HUES64 (cell line): ENCODE measurements at regions not wholly inside any gene's neighbourhood (a gene's known extent, or its start where the extent isn't known, plus 50 kb on each side); places are given as distances from the start of the nearest gene placed in this dataset.

Source experiments
- H3K27ac ChIP-seq: 2 replicates; pipeline ENCODE4 v1.7.0; 2013; ENCODE audit warnings: low read depth, low read length, inconsistent platforms
- H3K27me3 ChIP-seq: 2 replicates; pipeline ENCODE4 v1.6.1; 2013; ENCODE audit warnings: mild to moderate bottlenecking, low read length; ENCODE audit not compliant: insufficient read depth
- H3K36me3 ChIP-seq: 2 replicates; pipeline ENCODE4 v1.6.1; 2013; ENCODE audit warnings: mild to moderate bottlenecking, low read length; ENCODE audit not compliant: insufficient read depth
- H3K4me1 ChIP-seq: 2 replicates; pipeline ENCODE4 v1.6.1; 2013; ENCODE audit warnings: mild to moderate bottlenecking, low read length, moderate library complexity; ENCODE audit not compliant: insufficient read depth
- H3K4me3 ChIP-seq: 2 replicates; pipeline ENCODE4 v1.5.1; 2013; ENCODE audit warnings: mild to moderate bottlenecking, low read length, moderate library complexity
- H3K9ac ChIP-seq: 2 replicates; pipeline ENCODE4 v1.6.1; 2013; ENCODE audit warnings: mild to moderate bottlenecking, low read depth, low read length
- H3K9me3 ChIP-seq: 2 replicates; pipeline ENCODE4 v1.6.1; 2013; ENCODE audit warnings: low read depth, low read length; ENCODE audit not compliant: insufficient read depth
- WGBS: fragments of 150-250, 120-280 bp; methylation state at CpG from one replicate; pipeline ENCODE4 v1.1.7; 2013; ENCODE audit warnings: missing lambda C conversion rate; 5-methylcytosine and 5-hydroxymethylcytosine counted together

DNA sequence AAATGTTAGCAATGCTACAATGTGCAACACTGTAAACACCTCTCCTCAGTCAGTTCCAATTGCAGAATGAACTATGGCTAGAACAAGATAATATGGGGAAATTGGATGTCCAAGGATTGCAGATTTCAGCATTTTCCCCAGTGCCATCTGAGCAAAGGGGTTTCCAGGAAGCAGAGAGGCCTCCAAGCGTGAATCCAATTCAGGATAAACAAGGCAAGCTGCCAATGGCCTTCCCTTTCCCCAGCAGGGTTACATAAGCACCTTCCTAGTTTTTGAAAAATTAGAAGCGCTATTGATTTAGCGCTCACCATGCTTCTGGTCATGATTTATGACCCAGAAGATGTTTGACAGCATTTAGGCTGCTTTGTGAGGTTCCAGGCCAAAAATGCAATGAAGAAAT is 223.0 kb upstream of the GATB start:
- H3K27ac ChIP-seq: no peak overlapping the region
- no peaks in the 10 kb centered on the region for H3K9me3 ChIP-seq
- H3K9ac ChIP-seq: no peak overlapping the region
- 90% methylated on average over 3 of the region's 3 CpGs for WGBS
- H3K4me3 ChIP-seq: no peak overlapping the region
- no peaks in the 10 kb centered on the region for H3K4me1 ChIP-seq
- no peaks in the 10 kb centered on the region for H3K36me3 ChIP-seq
- H3K27me3 ChIP-seq: no peaks in the 10 kb centered on the region

DNA sequence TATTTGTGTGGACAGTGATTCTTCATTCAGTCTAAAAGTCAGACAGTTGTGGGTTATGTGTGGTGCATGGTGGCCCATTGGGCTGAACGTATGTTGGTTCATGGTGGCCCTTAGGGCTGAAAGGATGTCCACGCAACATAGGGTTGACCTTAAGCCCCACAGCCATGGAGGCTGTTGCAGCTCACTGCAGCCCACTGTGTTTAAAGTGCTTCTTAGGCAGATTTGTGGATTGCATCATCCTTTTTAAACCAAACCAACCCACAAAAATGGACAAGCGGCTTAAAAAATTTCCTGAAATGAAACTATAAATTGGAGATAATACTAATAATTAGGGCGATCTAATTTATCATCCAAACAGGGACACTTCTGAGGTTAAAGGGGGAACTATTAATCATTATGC is 219.0 kb upstream of the GATB start:
- Histone ChIP-seq H3K4me3 (no peak overlapping the region), H3K27ac (no peak overlapping the region), H3K9ac (no peak overlapping the region), H3K4me1 (no peaks in the 10 kb centered on the region), H3K36me3 (no peaks in the 10 kb centered on the region), H3K27me3 (no peaks in the 10 kb centered on the region), H3K9me3 (peaks cover 21% of the 10 kb centered on the region)
- 98% methylated on average over 2 of the region's 4 CpGs for WGBS

DNA sequence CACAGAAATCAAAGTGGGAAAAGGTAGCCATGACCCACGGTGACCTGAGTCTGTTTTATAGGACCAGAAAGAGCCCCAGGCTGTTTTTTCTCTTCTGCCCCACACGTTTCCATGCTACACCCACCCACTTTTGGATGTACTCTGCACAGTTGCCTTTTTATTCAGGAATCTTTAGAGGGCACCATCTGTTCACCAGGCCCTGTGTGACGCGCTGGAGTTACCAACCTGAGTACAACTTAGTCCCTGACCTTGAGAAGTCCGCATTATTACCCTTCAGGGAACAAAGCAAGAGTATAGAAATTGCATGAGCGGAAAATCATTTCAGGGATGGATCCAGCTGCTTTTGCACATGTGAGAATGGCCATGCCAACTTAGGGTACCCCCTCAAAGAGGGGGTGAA is 207.8 kb upstream of the GATB start:
- Histone ChIP-seq H3K4me1 (no peaks in the 10 kb centered on the region), H3K36me3 (no peaks in the 10 kb centered on the region)
- 91% methylated on average over 6 of the region's 6 CpGs for WGBS

DNA sequence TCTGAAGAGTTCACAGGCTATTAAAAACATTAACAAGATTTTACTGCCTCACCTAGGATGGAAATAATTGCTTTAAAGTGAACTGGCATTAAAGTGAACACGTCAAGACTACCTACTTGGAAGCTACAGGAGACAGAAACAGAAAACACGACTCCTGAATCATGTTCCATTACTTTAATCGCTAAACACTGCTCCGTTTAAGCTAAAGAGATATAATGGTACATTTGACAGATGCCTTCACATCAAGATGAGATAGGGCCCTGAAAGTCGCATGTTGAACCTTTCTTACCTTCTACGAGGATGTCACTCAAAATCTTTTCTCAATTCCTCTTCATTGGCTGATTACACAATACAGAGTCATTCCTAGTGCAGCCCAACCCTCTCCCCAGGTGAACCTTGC is 206.3 kb upstream of the GATB start:
- Histone ChIP-seq H3K4me1 (no peaks in the 10 kb centered on the region), H3K9ac (no peak overlapping the region), H3K4me3 (no peak overlapping the region), H3K36me3 (no peaks in the 10 kb centered on the region), H3K9me3 (no peaks in the 10 kb centered on the region), H3K27ac (no peak overlapping the region), H3K27me3 (no peaks in the 10 kb centered on the region)
- 94% methylated on average over 6 of the region's 6 CpGs for WGBS

More for the DNA sequence above, 207.8 kb upstream of the GATB start:
- H3K9ac ChIP-seq: no peak overlapping the region
- no peak overlapping the region for H3K4me3 ChIP-seq
- H3K27ac ChIP-seq: no peak overlapping the region
- no peaks in the 10 kb centered on the region for H3K9me3 ChIP-seq
- H3K27me3 ChIP-seq: no peaks in the 10 kb centered on the region

DNA sequence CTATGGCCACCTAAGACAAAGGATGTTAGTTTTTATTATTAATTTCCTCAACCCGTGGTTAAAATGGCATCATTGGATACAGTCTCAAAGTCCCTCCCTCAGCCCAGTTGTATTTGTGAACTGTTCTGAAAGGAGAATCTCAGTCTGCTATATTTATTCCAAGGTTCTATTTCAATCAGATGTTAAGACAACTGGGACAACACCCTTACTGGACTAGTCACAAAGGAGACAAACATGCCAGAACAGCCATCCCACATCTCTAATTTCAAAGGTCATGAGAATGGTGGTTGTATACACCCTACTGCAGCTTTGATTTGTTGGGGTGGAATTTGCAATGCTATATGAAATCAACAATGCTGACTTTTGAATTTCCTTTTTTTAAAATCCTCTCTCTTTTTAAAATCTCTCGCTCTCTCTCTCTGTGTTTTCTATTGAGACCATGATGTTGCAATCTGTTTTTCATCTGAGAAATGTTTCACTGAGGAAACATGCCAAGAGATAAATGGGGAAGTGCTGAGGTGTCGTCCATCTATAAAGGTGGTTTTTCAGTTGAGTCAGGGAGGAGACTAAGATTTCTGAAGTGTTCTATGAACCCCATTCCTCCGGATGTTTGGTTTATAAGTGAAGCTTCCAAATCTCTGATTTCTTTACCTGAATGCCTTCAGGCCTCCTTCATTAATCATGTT is 201.5 kb upstream of the GATB start:
- H3K9ac ChIP-seq: no peak overlapping the region
- WGBS: 94% methylated on average over 4 of the region's 4 CpGs

DNA sequence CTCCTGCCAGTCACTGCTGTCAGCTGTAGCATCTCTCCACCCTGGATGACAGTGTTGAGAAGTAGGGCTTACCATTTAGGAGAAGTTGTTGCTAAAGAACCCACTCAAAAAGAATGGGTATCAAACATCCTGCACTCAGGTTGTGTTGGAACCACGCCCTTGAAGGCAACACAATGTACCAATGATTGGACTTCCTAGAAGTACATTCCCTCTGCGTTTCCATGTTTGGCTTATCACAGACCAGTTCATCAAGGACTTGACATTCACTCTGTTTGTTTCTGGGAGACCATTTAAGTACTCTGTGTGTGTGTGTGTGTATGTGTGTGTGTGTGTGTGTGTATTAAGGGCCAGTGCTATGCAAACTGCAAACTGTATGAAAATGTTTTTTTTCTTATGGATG is 200.6 kb upstream of the GATB start:
- Histone ChIP-seq H3K36me3 (no peaks in the 10 kb centered on the region), H3K9me3 (no peaks in the 10 kb centered on the region), H3K9ac (no peak overlapping the region), H3K4me1 (peaks cover 13% of the 10 kb centered on the region), H3K27me3 (no peaks in the 10 kb centered on the region), H3K4me3 (no peak overlapping the region), H3K27ac (no peak overlapping the region)
- 92% methylated on average over 2 of the region's 2 CpGs for WGBS

More for the DNA sequence above, 201.5 kb upstream of the GATB start:
- H3K27me3 ChIP-seq: no peaks in the 10 kb centered on the region
- no peak overlapping the region for H3K4me3 ChIP-seq
- H3K9me3 ChIP-seq: no peaks in the 10 kb centered on the region
- peaks cover 4% of the 10 kb centered on the region; the same call in 1 of the 2 replicates for H3K4me1 ChIP-seq
- H3K36me3 ChIP-seq: no peaks in the 10 kb centered on the region
- H3K27ac ChIP-seq: no peak overlapping the region

DNA sequence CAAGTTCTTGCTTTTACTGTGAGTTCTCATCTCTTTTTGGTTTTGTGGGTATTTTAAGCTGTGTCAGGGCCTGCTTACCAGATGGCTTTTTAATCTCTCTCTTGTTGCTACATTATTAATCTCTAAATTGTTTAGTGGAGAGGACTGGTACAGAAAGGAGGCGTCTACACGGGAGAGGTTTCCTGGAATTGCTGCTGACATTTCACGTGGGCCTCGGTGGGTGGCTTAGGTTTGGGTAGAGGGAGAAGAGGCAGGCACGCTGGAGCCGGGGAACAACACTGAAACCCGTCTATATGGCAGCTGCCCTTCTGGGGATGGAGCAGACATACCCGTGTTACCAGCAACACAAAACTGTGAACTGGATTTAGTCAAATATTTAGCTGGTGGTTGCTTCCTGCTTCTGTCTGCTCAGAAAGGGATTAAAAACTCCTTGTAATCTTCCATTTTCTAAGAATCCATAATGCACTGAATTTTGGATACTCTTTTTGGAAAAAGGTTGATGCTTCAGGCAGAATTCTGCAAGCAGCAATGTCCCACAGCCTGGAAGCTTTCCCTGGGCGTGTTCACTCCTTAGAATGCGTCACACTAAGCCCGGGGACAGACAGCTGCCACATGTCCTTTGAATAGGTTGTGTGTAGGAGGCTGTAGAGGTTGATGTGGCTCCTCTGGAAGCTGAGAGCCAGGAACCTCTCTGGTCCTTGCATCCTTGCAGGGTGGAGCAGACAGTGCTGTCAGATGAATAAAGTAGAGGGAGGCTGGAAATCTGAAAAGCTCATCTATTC is 199.8 kb upstream of the GATB start:
- Histone ChIP-seq H3K9ac (no peak overlapping the region), H3K4me1 (peaks cover 15% of the 10 kb centered on the region), H3K27me3 (no peaks in the 10 kb centered on the region), H3K4me3 (no peak overlapping the region), H3K27ac (no peak overlapping the region), H3K36me3 (no peaks in the 10 kb centered on the region), H3K9me3 (no peaks in the 10 kb centered on the region)
- 90% methylated on average over 11 of the region's 11 CpGs for WGBS

DNA sequence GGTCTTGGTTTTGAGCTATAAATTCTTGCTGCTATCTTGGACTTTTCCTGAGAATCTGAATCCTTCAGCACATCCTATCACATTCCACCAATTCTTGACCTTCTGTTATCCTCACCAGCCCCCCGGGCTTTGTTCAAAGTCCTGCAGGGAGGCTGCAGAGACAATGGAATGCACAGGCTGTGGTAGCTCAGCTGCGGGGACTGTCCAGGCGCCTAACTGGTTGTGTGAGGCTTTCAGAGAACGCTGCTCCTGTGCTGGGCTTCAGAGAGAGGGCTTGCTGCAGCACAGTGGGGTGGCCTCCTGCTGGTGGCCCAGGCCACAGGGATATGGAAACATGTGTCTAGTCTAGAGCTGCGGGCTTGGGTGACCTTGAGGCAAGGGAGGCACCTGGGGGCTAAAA is 196.3 kb upstream of the GATB start:
- WGBS: 30% methylated on average over 5 of the region's 5 CpGs
- H3K27ac ChIP-seq: no peak overlapping the region

DNA sequence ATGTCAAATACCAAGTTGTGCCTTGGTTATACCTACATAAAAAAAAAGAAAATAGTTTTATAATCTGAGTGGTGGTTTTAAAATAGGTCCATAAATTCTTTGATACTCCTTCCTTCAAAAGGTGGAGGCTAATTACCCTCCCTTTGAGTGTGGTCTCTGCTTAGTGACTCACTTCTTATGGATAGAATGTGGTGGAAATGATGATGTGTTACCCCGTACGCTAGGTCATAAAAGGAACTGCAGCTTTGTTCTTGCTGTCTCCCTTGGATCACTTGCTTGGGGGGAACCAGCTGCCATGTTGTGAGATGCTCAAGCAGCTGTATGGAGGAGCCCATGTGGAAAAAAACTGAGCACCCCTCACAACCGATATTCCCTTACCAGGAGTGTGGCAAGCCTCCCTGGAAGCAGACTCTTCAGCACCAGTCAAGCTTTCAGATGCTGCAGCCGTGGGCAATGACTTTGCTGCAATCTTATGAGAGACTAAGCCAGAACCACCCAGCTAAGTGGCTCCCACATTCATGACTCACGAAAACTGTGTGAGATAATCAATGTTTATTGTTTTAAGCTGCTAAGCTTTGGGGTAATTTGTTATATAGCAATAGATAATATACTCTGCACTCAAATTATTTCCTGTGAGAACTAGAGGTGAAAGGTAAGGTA is 195.0 kb upstream of the GATB start:
- no peaks in the 10 kb centered on the region for H3K9me3 ChIP-seq
- peaks cover 15% of the 10 kb centered on the region for H3K4me1 ChIP-seq
- H3K27me3 ChIP-seq: no peaks in the 10 kb centered on the region
- H3K36me3 ChIP-seq: no peaks in the 10 kb centered on the region
- 95% methylated on average over 5 of the region's 5 CpGs for WGBS
- no peak overlapping the region for H3K4me3 ChIP-seq
- H3K27ac ChIP-seq: no peak overlapping the region
- no peak overlapping the region for H3K9ac ChIP-seq

More for the DNA sequence above, 196.3 kb upstream of the GATB start:
- Histone ChIP-seq H3K9me3 (no peaks in the 10 kb centered on the region), H3K4me3 (no peak overlapping the region), H3K9ac (no peak overlapping the region), H3K27me3 (no peaks in the 10 kb centered on the region), H3K36me3 (no peaks in the 10 kb centered on the region), H3K4me1 (peaks cover 15% of the 10 kb centered on the region)

DNA sequence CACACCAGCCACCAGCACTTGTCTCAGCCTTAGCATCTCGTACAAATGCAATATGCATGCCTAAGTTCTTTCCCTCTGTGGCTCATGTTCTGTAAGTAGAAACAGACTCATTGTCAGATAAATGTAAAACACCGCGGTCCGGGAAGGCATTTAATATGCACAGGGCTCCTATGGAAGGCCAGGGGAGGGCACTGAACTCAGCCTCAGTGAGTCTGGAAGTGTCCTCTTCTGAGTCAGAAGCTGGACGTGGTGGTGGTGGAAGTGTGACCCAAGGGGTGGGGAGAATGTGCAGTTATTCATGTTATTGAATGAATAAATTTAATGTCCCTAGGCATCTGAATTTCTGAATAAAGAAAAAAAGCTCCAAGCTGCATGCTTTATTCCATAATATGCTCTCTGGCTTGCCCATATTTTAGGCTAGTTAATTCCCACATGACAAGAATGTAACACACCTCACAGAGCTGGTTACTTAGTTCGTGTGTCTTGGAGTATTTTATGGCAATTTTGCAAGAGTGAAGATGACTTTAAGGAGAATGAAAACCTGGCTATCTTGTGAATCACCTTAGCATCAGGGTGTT is 193.1 kb upstream of the GATB start:
- Histone ChIP-seq H3K9ac (no peak overlapping the region), H3K4me3 (no peak overlapping the region), H3K4me1 (peaks cover 15% of the 10 kb centered on the region), H3K9me3 (0 out of 2 replicates have a peak, but pooled peaks cover 3% of the 10 kb centered on the region), H3K36me3 (no peaks in the 10 kb centered on the region), H3K27me3 (no peaks in the 10 kb centered on the region), H3K27ac (no peak overlapping the region)
- 87% methylated on average over 6 of the region's 6 CpGs for WGBS

DNA sequence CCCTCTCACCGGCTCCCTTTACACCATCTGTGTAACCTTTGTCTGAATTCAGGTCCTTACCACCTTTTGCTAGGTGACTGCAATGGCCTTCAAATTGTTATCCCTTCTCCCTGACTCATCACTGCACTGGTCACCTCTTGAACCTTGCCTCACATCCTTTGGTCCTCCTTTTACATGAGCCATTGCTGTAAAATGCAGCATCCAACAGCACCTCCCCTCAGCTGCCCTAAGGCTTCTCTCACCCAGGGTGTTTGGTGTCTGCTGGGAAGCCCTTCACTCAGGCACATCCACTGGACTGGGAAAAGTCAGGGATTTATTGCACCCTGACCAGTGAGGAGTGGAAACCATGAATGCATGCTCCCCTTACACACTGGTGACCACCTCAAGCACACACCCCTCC is 192.5 kb upstream of the GATB start:
- Histone ChIP-seq H3K4me3 (no peak overlapping the region), H3K36me3 (no peaks in the 10 kb centered on the region), H3K9ac (no peak overlapping the region), H3K27me3 (no peaks in the 10 kb centered on the region), H3K4me1 (peaks cover 15% of the 10 kb centered on the region), H3K9me3 (peaks cover 4% of the 10 kb centered on the region), H3K27ac (no peak overlapping the region)
- 92% methylated on average over 1 of the region's 1 CpG for WGBS
